ENCODE measurements at regions not wholly inside any gene's neighbourhood (a gene's known extent, or its start where the extent isn't known, plus 50 kb on each side); places are given as distances from the start of the nearest gene placed in this dataset.

DNA sequence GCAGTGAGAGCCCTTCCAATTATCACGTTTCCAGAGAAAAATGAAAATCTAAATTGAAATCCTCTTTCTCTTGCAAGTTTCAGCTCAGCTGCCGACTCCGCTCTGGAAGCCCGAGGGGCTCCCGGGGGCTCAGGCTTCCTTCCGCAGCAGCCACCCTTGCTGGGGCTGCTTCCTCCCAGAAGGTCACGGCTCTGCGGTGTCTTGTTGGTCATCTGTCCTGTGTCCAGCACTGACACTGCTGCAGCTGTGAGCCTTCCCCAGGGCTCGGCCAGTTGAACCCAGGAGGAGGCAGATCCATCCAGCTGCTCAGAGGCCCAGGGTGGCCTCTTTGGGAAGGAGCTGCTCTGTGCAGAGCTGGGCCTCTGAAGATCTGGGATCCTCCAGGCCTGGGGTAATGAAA is 1337.2 kb downstream of the TBC1D22A start (continued):
- TF ChIP-seq STAT1 (IDR thresholded peaks at IDR 0.05; ENCODE audit: unreplicated experiment) = no peak
- TF ChIP-seq, protein P1, sequence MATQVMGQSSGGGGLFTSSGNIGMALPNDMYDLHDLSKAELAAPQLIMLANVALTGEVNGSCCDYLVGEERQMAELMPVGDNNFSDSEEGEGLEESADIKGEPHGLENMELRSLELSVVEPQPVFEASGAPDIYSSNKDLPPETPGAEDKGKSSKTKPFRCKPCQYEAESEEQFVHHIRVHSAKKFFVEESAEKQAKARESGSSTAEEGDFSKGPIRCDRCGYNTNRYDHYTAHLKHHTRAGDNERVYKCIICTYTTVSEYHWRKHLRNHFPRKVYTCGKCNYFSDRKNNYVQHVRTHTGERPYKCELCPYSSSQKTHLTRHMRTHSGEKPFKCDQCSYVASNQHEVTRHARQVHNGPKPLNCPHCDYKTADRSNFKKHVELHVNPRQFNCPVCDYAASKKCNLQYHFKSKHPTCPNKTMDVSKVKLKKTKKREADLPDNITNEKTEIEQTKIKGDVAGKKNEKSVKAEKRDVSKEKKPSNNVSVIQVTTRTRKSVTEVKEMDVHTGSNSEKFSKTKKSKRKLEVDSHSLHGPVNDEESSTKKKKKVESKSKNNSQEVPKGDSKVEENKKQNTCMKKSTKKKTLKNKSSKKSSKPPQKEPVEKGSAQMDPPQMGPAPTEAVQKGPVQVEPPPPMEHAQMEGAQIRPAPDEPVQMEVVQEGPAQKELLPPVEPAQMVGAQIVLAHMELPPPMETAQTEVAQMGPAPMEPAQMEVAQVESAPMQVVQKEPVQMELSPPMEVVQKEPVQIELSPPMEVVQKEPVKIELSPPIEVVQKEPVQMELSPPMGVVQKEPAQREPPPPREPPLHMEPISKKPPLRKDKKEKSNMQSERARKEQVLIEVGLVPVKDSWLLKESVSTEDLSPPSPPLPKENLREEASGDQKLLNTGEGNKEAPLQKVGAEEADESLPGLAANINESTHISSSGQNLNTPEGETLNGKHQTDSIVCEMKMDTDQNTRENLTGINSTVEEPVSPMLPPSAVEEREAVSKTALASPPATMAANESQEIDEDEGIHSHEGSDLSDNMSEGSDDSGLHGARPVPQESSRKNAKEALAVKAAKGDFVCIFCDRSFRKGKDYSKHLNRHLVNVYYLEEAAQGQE (IDR thresholded peaks at IDR 0.05; ENCODE audit: unreplicated experiment) = no peak
- no peak for TF ChIP-seq POLR2AphosphoS5 (IDR thresholded peaks at IDR 0.05; ENCODE audit: low read depth)
- no peak for TF ChIP-seq EZH2 (IDR thresholded peaks at IDR 0.05; ENCODE audit: low read depth, unreplicated experiment)
- no peak for TF ChIP-seq JUNB (IDR thresholded peaks at IDR 0.05; ENCODE audit: unreplicated experiment)
- no peak for TF ChIP-seq ZNF114 (CRISPR knock-in tag; IDR thresholded peaks at IDR 0.05)
- TF ChIP-seq CREB1 (CRISPR knock-in tag; IDR thresholded peaks at IDR 0.05; ENCODE audit: low read depth) = no peak
- TF ChIP-seq, protein P2, sequence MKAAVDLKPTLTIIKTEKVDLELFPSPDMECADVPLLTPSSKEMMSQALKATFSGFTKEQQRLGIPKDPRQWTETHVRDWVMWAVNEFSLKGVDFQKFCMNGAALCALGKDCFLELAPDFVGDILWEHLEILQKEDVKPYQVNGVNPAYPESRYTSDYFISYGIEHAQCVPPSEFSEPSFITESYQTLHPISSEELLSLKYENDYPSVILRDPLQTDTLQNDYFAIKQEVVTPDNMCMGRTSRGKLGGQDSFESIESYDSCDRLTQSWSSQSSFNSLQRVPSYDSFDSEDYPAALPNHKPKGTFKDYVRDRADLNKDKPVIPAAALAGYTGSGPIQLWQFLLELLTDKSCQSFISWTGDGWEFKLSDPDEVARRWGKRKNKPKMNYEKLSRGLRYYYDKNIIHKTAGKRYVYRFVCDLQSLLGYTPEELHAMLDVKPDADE (IDR thresholded peaks at IDR 0.05) = no peak
- TF ChIP-seq EZH2phosphoT487 (IDR thresholded peaks at IDR 0.05; ENCODE audit: unreplicated experiment) = no peak
- no peak for TF ChIP-seq ZNF331 (CRISPR knock-in tag; IDR thresholded peaks at IDR 0.05; ENCODE audit: low read depth)
- TF ChIP-seq, protein P3, sequence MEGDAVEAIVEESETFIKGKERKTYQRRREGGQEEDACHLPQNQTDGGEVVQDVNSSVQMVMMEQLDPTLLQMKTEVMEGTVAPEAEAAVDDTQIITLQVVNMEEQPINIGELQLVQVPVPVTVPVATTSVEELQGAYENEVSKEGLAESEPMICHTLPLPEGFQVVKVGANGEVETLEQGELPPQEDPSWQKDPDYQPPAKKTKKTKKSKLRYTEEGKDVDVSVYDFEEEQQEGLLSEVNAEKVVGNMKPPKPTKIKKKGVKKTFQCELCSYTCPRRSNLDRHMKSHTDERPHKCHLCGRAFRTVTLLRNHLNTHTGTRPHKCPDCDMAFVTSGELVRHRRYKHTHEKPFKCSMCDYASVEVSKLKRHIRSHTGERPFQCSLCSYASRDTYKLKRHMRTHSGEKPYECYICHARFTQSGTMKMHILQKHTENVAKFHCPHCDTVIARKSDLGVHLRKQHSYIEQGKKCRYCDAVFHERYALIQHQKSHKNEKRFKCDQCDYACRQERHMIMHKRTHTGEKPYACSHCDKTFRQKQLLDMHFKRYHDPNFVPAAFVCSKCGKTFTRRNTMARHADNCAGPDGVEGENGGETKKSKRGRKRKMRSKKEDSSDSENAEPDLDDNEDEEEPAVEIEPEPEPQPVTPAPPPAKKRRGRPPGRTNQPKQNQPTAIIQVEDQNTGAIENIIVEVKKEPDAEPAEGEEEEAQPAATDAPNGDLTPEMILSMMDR (conservative IDR thresholded peaks at IDR 0.05; ENCODE audit: low read depth in 2 of 2) = no peak
- TF ChIP-seq NANOG (IDR thresholded peaks at IDR 0.05; ENCODE audit: borderline replicate concordance) = no peak

DNA sequence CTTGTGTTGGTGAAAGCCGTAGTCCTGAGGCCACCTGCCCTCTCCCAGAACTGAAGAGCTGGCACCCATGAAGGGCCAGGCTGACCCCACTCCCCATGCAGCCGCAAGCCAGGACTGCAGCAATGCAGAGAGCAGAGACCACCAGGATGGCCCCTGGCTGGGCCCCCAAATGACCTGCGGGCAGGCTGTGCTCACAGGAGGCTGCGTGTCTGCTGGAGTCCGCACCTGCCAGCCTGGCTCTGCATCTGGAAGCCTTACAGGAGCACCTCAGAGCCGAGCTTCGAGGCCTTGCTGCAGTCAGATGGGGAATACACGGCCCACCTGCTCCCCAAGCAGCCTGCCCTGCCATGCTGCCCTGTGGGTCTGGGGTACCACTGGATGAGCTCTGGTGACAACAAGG is 1336.8 kb downstream of the TBC1D22A start:
- Histone ChIP-seq H3K4me1 (ENCODE audit: insufficient read depth) (no peaks in the 10 kb centered on the region), H3K4me2 (no peak overlapping the region), H2AFZ (no peak overlapping the region), H3F3A (replicated peaks; ENCODE audit: low read depth) (no peaks in the 10 kb centered on the region), H3K79me2 (replicated peaks; ENCODE audit: insufficient read depth) (no peaks in the 10 kb centered on the region), H4K20me1 (replicated peaks; ENCODE audit: insufficient read depth) (no peaks in the 10 kb centered on the region), H3K27me3 (ENCODE audit: insufficient read depth) (no peaks in the 10 kb centered on the region), H3K9me2 (ENCODE audit: insufficient read depth) (no peaks in the 10 kb centered on the region), H3K36me3 (ENCODE audit: insufficient read depth) (no peaks in the 10 kb centered on the region), H3K4me3 (no peak overlapping the region), H3K27ac (ENCODE audit: low read depth) (no peak overlapping the region)
- H3K27me3 Mint-ChIP-seq (ENCODE audit: insufficient read depth, low read depth, poor library complexity) = peaks cover 5% of the 10 kb centered on the region
- H3K4me3 Mint-ChIP-seq = no peak overlapping the region
- peaks cover 10% of the 10 kb centered on the region for H3K4me1 Mint-ChIP-seq
- H3K9me3 Mint-ChIP-seq = peaks cover 5% of the 10 kb centered on the region
- no peak for DNase-seq (ENCODE audit: low spot score)
- H3K27ac Mint-ChIP-seq = no peak overlapping the region
- ATAC-seq = no peak
- no peaks in the 10 kb centered on the region for H3K36me3 Mint-ChIP-seq (ENCODE audit: low read depth)
- TF ChIP-seq ZNF331 (CRISPR knock-in tag; IDR thresholded peaks at IDR 0.05; ENCODE audit: low read depth) (no peak), NANOG (IDR thresholded peaks at IDR 0.05; ENCODE audit: borderline replicate concordance) (no peak)
- TF ChIP-seq, protein P3 (conservative IDR thresholded peaks at IDR 0.05; ENCODE audit: low read depth in 2 of 2) = no peak

All from GM23338 (cell line).